Spleen (tissue), 7 donors: ENCODE measurements at regions not wholly inside any gene's neighbourhood (a gene's known extent, or its start where the extent isn't known, plus 50 kb on each side); places are given as distances from the start of the nearest gene placed in this dataset.

Experiments
- CTCF ChIP-seq, 11 experiments: fragments of 200-600 bp in 7 of 11; fragments of 450-650 bp in 4 of 11; sonication (generic) in 4 of 11; IDR thresholded peaks in 8 of 11; conservative IDR thresholded peaks in 3 of 11; 1 replicate in 7 of 11; 2 replicates in 4 of 11; pipeline versions ENCODE4 v1.4.0 to v1.8.0; 2016 to 2021; ENCODE audit warnings: antibody characterized with exemption in 11 of 11, inconsistent platforms in 4 of 11, mild to moderate bottlenecking in 1 of 11
- POLR2A ChIP-seq, 3 donors: fragments of 450-650 bp; IDR thresholded peaks; one replicate each; pipeline ENCODE4 v1.5.1; 2017; ENCODE audit warnings: antibody characterized with exemption in 3 of 3, mild to moderate bottlenecking in 1 of 3
- POLR2AphosphoS5 ChIP-seq, 3 donors: sonication (generic); formaldehyde crosslinking; IDR thresholded peaks; one replicate each; pipeline ENCODE4 v1.5.1; 2017; ENCODE audit warnings: antibody characterized with exemption in 3 of 3
- donor health status: DM: no; HTN: no; CAD: no; lungs with moderate emphysema.
- donor health status: DM: no; HTN: no; CAD: no.
- donor health status: DM: no; HTN: no; CAD: no.

- TF ChIP-seq CTCF (IDR thresholded peaks at IDR 0.05 in 8 of 11, conservative IDR thresholded peaks at IDR 0.05 in 3 of 11) (no peak), POLR2A (IDR thresholded peaks at IDR 0.05) (no peak), POLR2AphosphoS5 (IDR thresholded peaks at IDR 0.05) (no peak)
Observed at GRCh38 chr6:112431803-112432202, 84.7 kb downstream of the RFPL4B start.
